B cell (primary cell): ENCODE measurements at regions not wholly inside any gene's neighbourhood (a gene's known extent, or its start where the extent isn't known, plus 50 kb on each side); places are given as distances from the start of the nearest gene placed in this dataset.

Source experiments
- ATAC-seq: fragments of 200-7000 bp; cut with Tn5 transposase; one replicate; pipeline ENCODE4 v1.10.0; 2021; ENCODE audit warnings: low read depth, mild to moderate bottlenecking, moderate number of reproducible peaks, moderate library complexity
- CTCF ChIA-PET: fragments of 350-600 bp; sonication (Branson Sonifier 250); formaldehyde crosslinking; loops from one replicate; lab custom pipeline; 2021; ENCODE audit warnings: antibody characterized with exemption, inconsistent platforms; lab: Charles Lee
- POLR2A ChIA-PET: fragments of 350-600 bp; sonication (Branson Sonifier 250); formaldehyde crosslinking; loops from one replicate; lab custom pipeline; 2021; ENCODE audit warnings: antibody characterized with exemption; lab: Charles Lee
- DNase-seq: peaks from one replicate; pipeline ENCODE4 v3.0.0; 2013
- H2AFZ ChIP-seq: 2 replicates; pipeline ENCODE4 v1.6.1; 2012; ENCODE audit warnings: mild to moderate bottlenecking, low read depth, low read length; ENCODE audit not compliant: insufficient read depth, poor library complexity, severe bottlenecking
- H3K27ac ChIP-seq, 2 donors: 1 replicate in 1 of 2; 2 replicates in 1 of 2; pipeline ENCODE4 v1.5.1; 2012 to 2013; ENCODE audit warnings: low read length in 2 of 2, mild to moderate bottlenecking in 2 of 2, moderate library complexity in 1 of 2
- H3K27me3 ChIP-seq, 4 experiments: fragments of 200-600 bp in 1 of 4; sonication (generic) in 1 of 4; replicated peaks in 1 of 4; 1 replicate in 2 of 4; 2 replicates in 2 of 4; pipeline versions ENCODE4 v1.6.1 to v1.7.0; 2013 to 2016; ENCODE audit warnings: low read length in 3 of 4, mild to moderate bottlenecking in 2 of 4, mixed read lengths in 1 of 4, moderate library complexity in 1 of 4; ENCODE audit not compliant: insufficient read depth in 4 of 4, control insufficient read depth in 3 of 4; ENCODE audit errors: control extremely low read depth in 1 of 4
- H3K36me3 ChIP-seq, 2 experiments: replicated peaks in 1 of 2; 1 replicate in 1 of 2; 2 replicates in 1 of 2; pipeline versions ENCODE4 v1.6.1 to v1.7.1; 2013; ENCODE audit warnings: low read length in 1 of 2; ENCODE audit not compliant: insufficient read depth in 2 of 2, control insufficient read depth in 1 of 2; ENCODE audit errors: control extremely low read depth in 1 of 2, extremely low read depth in 1 of 2
- H3K4me1 ChIP-seq, 2 donors: fragments of 200-600 bp in 1 of 2; sonication (generic) in 1 of 2; 1 replicate in 1 of 2; 2 replicates in 1 of 2; pipeline versions ENCODE4 v1.5.1 to v1.6.1; 2013 to 2017; ENCODE audit warnings: low read length in 2 of 2; ENCODE audit not compliant: control insufficient read depth in 2 of 2, insufficient read depth in 2 of 2
- H3K4me2 ChIP-seq: replicated peaks from 2 replicates; pipeline ENCODE3; 2012; ENCODE audit warnings: mild to moderate bottlenecking, low read depth, low read length; ENCODE audit not compliant: poor library complexity, severe bottlenecking
- H3K4me3 ChIP-seq, 5 experiments: fragments of 200-600 bp in 1 of 5; sonication (generic) in 1 of 5; 1 replicate in 3 of 5; 2 replicates in 2 of 5; pipeline versions ENCODE4 v1.5.1 to v1.7.0; 2011 to 2016; ENCODE audit warnings: low read length in 4 of 5, mild to moderate bottlenecking in 4 of 5, low read depth in 2 of 5, control low read depth in 1 of 5, moderate library complexity in 1 of 5; ENCODE audit not compliant: insufficient read depth in 1 of 5; ENCODE audit errors: control extremely low read depth in 1 of 5, extremely low read depth in 1 of 5
- H3K79me2 ChIP-seq: fragments of 200-600 bp; sonication (generic); one replicate; pipeline ENCODE4 v1.6.0; 2016; ENCODE audit warnings: low read length; ENCODE audit not compliant: control insufficient read depth, insufficient read depth
- H3K9ac ChIP-seq: fragments of 200-600 bp; sonication (generic); 2 replicates; pipeline ENCODE4 v1.6.1; 2017; ENCODE audit warnings: mild to moderate bottlenecking, low read length, moderate library complexity
- H3K9me3 ChIP-seq, 3 donors: one replicate each; pipeline versions ENCODE4 v1.6.1 to v1.7.1; 2013; ENCODE audit warnings: low read length in 2 of 3; ENCODE audit not compliant: control insufficient read depth in 2 of 3, insufficient read depth in 1 of 3; ENCODE audit errors: control extremely low read depth in 1 of 3
- H4K20me1 ChIP-seq: 2 replicates; pipeline ENCODE4 v1.6.0; 2012; ENCODE audit warnings: mild to moderate bottlenecking, low read length; ENCODE audit not compliant: insufficient read depth, control insufficient read depth, poor library complexity, severe bottlenecking
- H3K27ac Mint-ChIP-seq: one replicate; pipeline ENCODE4 v1.8.0; 2021; ENCODE audit warnings: mixed read lengths
- H3K27me3 Mint-ChIP-seq: one replicate; pipeline ENCODE4 v1.8.0; 2021; ENCODE audit warnings: mixed read lengths
- H3K4me1 Mint-ChIP-seq: one replicate; pipeline ENCODE4 v1.8.0; 2021; ENCODE audit warnings: mixed read lengths
- H3K4me3 Mint-ChIP-seq: one replicate; pipeline ENCODE4 v1.8.0; 2021; ENCODE audit warnings: mixed read lengths
- H3K9me3 Mint-ChIP-seq: one replicate; pipeline ENCODE4 v1.8.0; 2022; ENCODE audit warnings: mixed read lengths; ENCODE audit not compliant: insufficient read depth
- CTCF ChIP-seq: fragments of 200-600 bp; IDR thresholded peaks from one replicate; pipeline ENCODE4 v1.8.0; 2022; ENCODE audit warnings: antibody characterized with exemption, mild to moderate bottlenecking
- EZH2 ChIP-seq: IDR thresholded peaks from 2 replicates; pipeline ENCODE4 v1.6.1; 2012; ENCODE audit warnings: borderline replicate concordance, low read depth, mild to moderate bottlenecking, moderate library complexity, low read length; ENCODE audit not compliant: insufficient read depth, poor library complexity, severe bottlenecking
- WGBS: methylation state at CpG from one replicate; pipeline ENCODE4 v1.1.5; 2013; ENCODE audit warnings: missing lambda C conversion rate; ENCODE audit not compliant: insufficient coverage; 5-methylcytosine and 5-hydroxymethylcytosine counted together
- intact Hi-C: fragments of 100-400 bp; cut with micrococcal nuclease; formaldehyde crosslinking; loops from one replicate; pipeline ENCODE4 v1.10.0; 2022

- peaks cover 2% of the 10 kb centered on the region for H3K9me3 Mint-ChIP-seq
- no peaks in the 10 kb centered on the region for H3K27me3 ChIP-seq
- H4K20me1 ChIP-seq = no peaks in the 10 kb centered on the region
- peaks cover 12 to 16% of the 10 kb centered on the region in 2 donors for H3K4me1 ChIP-seq
- ChIA-PET CTCF (no interaction called here), POLR2A (no interaction called here)
- H3K9ac ChIP-seq = no peak overlapping the region
- no CpG with 5 or more reads among the region's 1 CpG for WGBS
- no peak overlapping the region for H3K27ac ChIP-seq
- H3K27me3 Mint-ChIP-seq = no peaks in the 10 kb centered on the region
- H3K9me3 ChIP-seq = peaks cover 0 to 6% (median 0%) of the 10 kb centered on the region in 3 donors
- intact Hi-C loops = no loop called here
- ATAC-seq (no peak), DNase-seq (no peak)
- H3K4me3 ChIP-seq = no peak overlapping the region
- H3K27ac Mint-ChIP-seq = no peak overlapping the region
- H3K4me2 ChIP-seq = no peak overlapping the region
- TF ChIP-seq EZH2 = no peak
- TF ChIP-seq CTCF = no peak
- H3K36me3 ChIP-seq = no peaks in the 10 kb centered on the region
- H3K4me3 Mint-ChIP-seq = no peak overlapping the region
- H3K4me1 Mint-ChIP-seq = peaks cover 25% of the 10 kb centered on the region
- peaks cover 31% of the 10 kb centered on the region for H3K79me2 ChIP-seq
- no peak overlapping the region for H2AFZ ChIP-seq
Observed at GRCh38 chr16:72657164-72657563, 390.8 kb downstream of the ZFHX3 start.

GRCh38 chr16:72654535-72654934 is 393.4 kb downstream of the ZFHX3 start:
- no peak overlapping the region for H3K27ac Mint-ChIP-seq
- peaks cover 18% of the 10 kb centered on the region for H3K79me2 ChIP-seq
- H3K9me3 Mint-ChIP-seq = peaks cover 5% of the 10 kb centered on the region
- TF ChIP-seq CTCF = no peak
- no peak for TF ChIP-seq EZH2
- ChIA-PET POLR2A (no interaction called here), CTCF (no interaction called here)
- peaks cover 15% of the 10 kb centered on the region in 2 donors for H3K4me1 ChIP-seq
- intact Hi-C loops = no loop called here
- H3K27ac ChIP-seq = no peak overlapping the region
- no peaks in the 10 kb centered on the region for H4K20me1 ChIP-seq
- no peak overlapping the region for H3K9ac ChIP-seq
- no peak overlapping the region for H2AFZ ChIP-seq
- no peak overlapping the region for H3K4me2 ChIP-seq
- no peaks in the 10 kb centered on the region for H3K36me3 ChIP-seq
- peaks cover 0 to 15% (median 0%) of the 10 kb centered on the region in 3 donors for H3K9me3 ChIP-seq
- H3K27me3 Mint-ChIP-seq = no peaks in the 10 kb centered on the region
- no peaks in the 10 kb centered on the region for H3K27me3 ChIP-seq
- H3K4me1 Mint-ChIP-seq = peaks cover 28% of the 10 kb centered on the region
- no peak overlapping the region for H3K4me3 Mint-ChIP-seq
- DNase-seq = no peak
- no peak overlapping the region for H3K4me3 ChIP-seq
- ATAC-seq = no peak
